H9 (cell line): ENCODE measurements at regions not wholly inside any gene's neighbourhood (a gene's known extent, or its start where the extent isn't known, plus 50 kb on each side); places are given as distances from the start of the nearest gene placed in this dataset.

Source experiments
- DNase-seq: peaks from one replicate; pipeline ENCODE4 v3.0.0-alpha.2; 2017
- H2AFZ ChIP-seq: one replicate; pipeline ENCODE4 v1.6.1; 2013; ENCODE audit warnings: mild to moderate bottlenecking, low read length, control low read depth, moderate library complexity
- H2AK5ac ChIP-seq: 2 replicates; pipeline ENCODE4 v1.6.1; 2013; ENCODE audit warnings: low read length, control low read depth, mixed read lengths; ENCODE audit not compliant: insufficient read length
- H2BK120ac ChIP-seq: one replicate; pipeline ENCODE4 v1.6.1; 2013; ENCODE audit warnings: low read depth, mild to moderate bottlenecking, low read length, control low read depth, inconsistent platforms; ENCODE audit not compliant: poor library complexity, severe bottlenecking
- H2BK12ac ChIP-seq: 2 replicates; pipeline ENCODE4 v1.6.1; 2013; ENCODE audit warnings: low read length, control low read depth, mixed read lengths, low read depth; ENCODE audit not compliant: insufficient read length
- H2BK15ac ChIP-seq: 2 replicates; pipeline ENCODE4 v1.6.1; 2013; ENCODE audit warnings: low read depth, low read length, control low read depth
- H2BK20ac ChIP-seq: one replicate; pipeline ENCODE4 v1.6.1; 2013; ENCODE audit warnings: low read depth, mild to moderate bottlenecking, low read length, control low read depth, inconsistent platforms; ENCODE audit not compliant: poor library complexity, severe bottlenecking
- H2BK5ac ChIP-seq: 2 replicates; pipeline ENCODE4 v1.6.1; 2013; ENCODE audit warnings: low read length, control low read depth, mixed read lengths; ENCODE audit not compliant: insufficient read length
- H3K14ac ChIP-seq: 2 replicates; pipeline ENCODE4 v1.6.1; 2013; ENCODE audit warnings: low read length, control low read depth; ENCODE audit not compliant: insufficient read depth
- H3K18ac ChIP-seq: 2 replicates; pipeline ENCODE4 v1.6.1; 2013; ENCODE audit warnings: low read depth, mild to moderate bottlenecking, mixed read lengths, low read length, control low read depth; ENCODE audit not compliant: insufficient read length
- H3K23ac ChIP-seq: 2 replicates; pipeline ENCODE4 v1.6.1; 2013; ENCODE audit warnings: low read length, control low read depth, mixed read lengths, low read depth; ENCODE audit not compliant: insufficient read length
- H3K23me2 ChIP-seq: 2 replicates; pipeline ENCODE4 v1.6.1; 2013; ENCODE audit warnings: low read depth, mild to moderate bottlenecking, mixed read lengths, low read length, control low read depth; ENCODE audit not compliant: insufficient read length, poor library complexity, severe bottlenecking
- H3K27ac ChIP-seq: 2 replicates; pipeline ENCODE4 v1.5.1; 2013; ENCODE audit warnings: low read length, control low read depth, mixed read lengths, low read depth; ENCODE audit not compliant: insufficient read length
- H3K27me3 ChIP-seq: 2 replicates; pipeline ENCODE4 v1.6.1; 2013; ENCODE audit warnings: low read length, control low read depth, inconsistent platforms; ENCODE audit not compliant: insufficient read depth
- H3K4ac ChIP-seq: 2 replicates; pipeline ENCODE4 v1.6.1; 2013; ENCODE audit warnings: low read depth, mild to moderate bottlenecking, control low read depth, inconsistent platforms, low read length, moderate library complexity
- H3K4me1 ChIP-seq: 2 replicates; pipeline ENCODE4 v1.6.1; 2013; ENCODE audit warnings: low read length, control low read depth, inconsistent platforms; ENCODE audit not compliant: insufficient read depth
- H3K4me2 ChIP-seq: 2 replicates; pipeline ENCODE4 v1.6.1; 2013; ENCODE audit warnings: low read length, control low read depth, mixed read lengths; ENCODE audit not compliant: insufficient read length, insufficient read depth
- H3K56ac ChIP-seq: 2 replicates; pipeline ENCODE4 v1.6.1; 2013; ENCODE audit warnings: low read depth, mild to moderate bottlenecking, mixed read lengths, low read length, control low read depth; ENCODE audit not compliant: insufficient read length
- H3K79me1 ChIP-seq: 2 replicates; pipeline ENCODE4 v1.6.1; 2013; ENCODE audit warnings: low read depth, mild to moderate bottlenecking, moderate library complexity, low read length, control low read depth, inconsistent platforms; ENCODE audit not compliant: insufficient read depth, poor library complexity, severe bottlenecking
- H3K79me2 ChIP-seq: 2 replicates; pipeline ENCODE4 v1.6.1; 2013; ENCODE audit warnings: low read length, control low read depth, inconsistent platforms; ENCODE audit not compliant: insufficient read depth
- H3K9ac ChIP-seq: 2 replicates; pipeline ENCODE4 v1.6.1; 2013; ENCODE audit warnings: low read length, control low read depth, mixed read lengths; ENCODE audit not compliant: insufficient read length; ENCODE audit errors: extremely low read depth
- H3K9me3 ChIP-seq: one replicate; pipeline ENCODE4 v1.6.1; 2013; ENCODE audit warnings: low read depth, low read length, inconsistent platforms; ENCODE audit not compliant: control insufficient read depth
- H3T11ph ChIP-seq: one replicate; pipeline ENCODE4 v1.6.1; 2013; ENCODE audit warnings: mild to moderate bottlenecking, low read length, control low read depth, inconsistent platforms
- H4K20me1 ChIP-seq: one replicate; pipeline ENCODE4 v1.6.1; 2013; ENCODE audit not compliant: control insufficient read depth, insufficient read length, insufficient read depth
- H4K5ac ChIP-seq: 2 replicates; pipeline ENCODE4 v1.6.1; 2013; ENCODE audit warnings: low read depth, mild to moderate bottlenecking, mixed read lengths, low read length, control low read depth; ENCODE audit not compliant: insufficient read length
- H4K8ac ChIP-seq: replicated peaks from 2 replicates; pipeline ENCODE4 v1.6.1; 2013; ENCODE audit warnings: low read length, control low read depth, mixed read lengths, low read depth; ENCODE audit not compliant: insufficient read length
- H4K91ac ChIP-seq: 2 replicates; pipeline ENCODE4 v1.6.1; 2013; ENCODE audit warnings: low read depth, mild to moderate bottlenecking, moderate library complexity, mixed read lengths, low read length, control low read depth; ENCODE audit not compliant: insufficient read length
- H3K27ac Mint-ChIP-seq, 3 experiments: 2 replicates in 2 of 3; 3 replicates in 1 of 3; pipeline ENCODE4 v1.8.0; 2020 to 2021; ENCODE audit warnings: mixed read lengths in 3 of 3, mild to moderate bottlenecking in 1 of 3, moderate library complexity in 1 of 3
- H3K27me3 Mint-ChIP-seq: 2 replicates; pipeline ENCODE4 v1.8.0; 2021; ENCODE audit warnings: low read depth, mild to moderate bottlenecking, moderate library complexity, mixed read lengths
- H3K36me3 Mint-ChIP-seq, 3 experiments: 2 replicates in 2 of 3; 3 replicates in 1 of 3; pipeline ENCODE4 v1.8.0; 2020 to 2021; ENCODE audit warnings: low read depth in 3 of 3, mixed read lengths in 3 of 3; ENCODE audit not compliant: insufficient read depth in 1 of 3
- H3K4me1 Mint-ChIP-seq, 2 experiments: 2 replicates each; pipeline ENCODE4 v1.8.0; 2020; ENCODE audit warnings: mixed read lengths in 2 of 2
- H3K4me3 Mint-ChIP-seq, 2 experiments: 2 replicates in 1 of 2; 3 replicates in 1 of 2; pipeline ENCODE4 v1.8.0; 2020 to 2021; ENCODE audit warnings: mild to moderate bottlenecking in 2 of 2, mixed read lengths in 2 of 2, moderate library complexity in 1 of 2
- H3K9me3 Mint-ChIP-seq, 2 experiments: 2 replicates in 1 of 2; 3 replicates in 1 of 2; pipeline ENCODE4 v1.8.0; 2020; ENCODE audit warnings: mild to moderate bottlenecking in 2 of 2, mixed read lengths in 2 of 2, moderate library complexity in 1 of 2
- CTCF ChIP-seq: fragments of 200-600 bp; sonication (generic); conservative IDR thresholded peaks from 3 replicates; pipeline ENCODE4 v1.8.0; 2021; ENCODE audit warnings: antibody characterized with exemption, mild to moderate bottlenecking
- WGBS: extraction: QIAGEN DNeasy Blood & Tissue Kit; methylation state at CpG from one replicate; pipeline ENCODE4 v1.1.7; 2013; ENCODE audit warnings: missing lambda C conversion rate, low lambda C conversion rate, mixed read lengths; ENCODE audit not compliant: insufficient read length; ENCODE audit errors: extremely low coverage; 5-methylcytosine and 5-hydroxymethylcytosine counted together

- H3K4me2 ChIP-seq: no peak overlapping the region
- H3K9me3 ChIP-seq: no peaks in the 10 kb centered on the region
- no peak overlapping the region for H3K23ac ChIP-seq
- no peaks in the 10 kb centered on the region for H4K20me1 ChIP-seq
- H2AK5ac ChIP-seq: no peak overlapping the region
- no peak overlapping the region for H3K56ac ChIP-seq
- H3T11ph ChIP-seq: no peak overlapping the region
- no peak for DNase-seq
- H3K79me1 ChIP-seq: no peaks in the 10 kb centered on the region
- no peak overlapping the region for H3K27ac Mint-ChIP-seq
- no peak overlapping the region for H3K4ac ChIP-seq
- H3K4me3 Mint-ChIP-seq: no peak overlapping the region
- no peak overlapping the region for H4K91ac ChIP-seq
- no peak for TF ChIP-seq CTCF
- H3K9ac ChIP-seq: no peak overlapping the region
- no peaks in the 10 kb centered on the region for H3K27me3 ChIP-seq
- H3K14ac ChIP-seq: no peak overlapping the region
- H2BK120ac ChIP-seq: no peak overlapping the region
- no peaks in the 10 kb centered on the region for H3K27me3 Mint-ChIP-seq
- no peak overlapping the region for H2BK15ac ChIP-seq
- H2BK20ac ChIP-seq: no peak overlapping the region
- H2BK12ac ChIP-seq: no peak overlapping the region
- H3K23me2 ChIP-seq: no peaks in the 10 kb centered on the region
- H2BK5ac ChIP-seq: no peak overlapping the region
- H3K4me1 Mint-ChIP-seq: peaks cover 0 to 2% of the 10 kb centered on the region in 2 experiments; a peak in 2 of 4 replicates
- WGBS: no CpG with 5 or more reads among the region's 15 CpGs
- no peaks in the 10 kb centered on the region for H3K79me2 ChIP-seq
- no peaks in the 10 kb centered on the region for H3K36me3 Mint-ChIP-seq
- no peaks in the 10 kb centered on the region for H3K4me1 ChIP-seq
- H4K8ac ChIP-seq: no peak overlapping the region
- H3K9me3 Mint-ChIP-seq: no peaks in the 10 kb centered on the region
- no peak overlapping the region for H2AFZ ChIP-seq
- H4K5ac ChIP-seq: no peak overlapping the region
- no peak overlapping the region for H3K18ac ChIP-seq
- no peak overlapping the region for H3K27ac ChIP-seq
Observed at GRCh38 chr13:89740994-89741685, 1606.3 kb upstream of the MIR17HG start.
